NCI-H1436 treated with DMSO at 0.1 percent for 48 hours (cell line): ENCODE measurements at regions not wholly inside any gene's neighbourhood (a gene's known extent, or its start where the extent isn't known, plus 50 kb on each side); places are given as distances from the start of the nearest gene placed in this dataset.
"Not testable (repeated sequence)": the region's sequence is repeated elsewhere in the genome, so short reads cannot be mapped to it uniquely, and the experiment has no call there.

ENCODE experiments used
- DNase-seq: peaks from one replicate; lab custom pipeline; 2025; lab: John Stamatoyannopoulos, UW

GRCh38 chr11:81570669-81571068 lies 1163.0 kb downstream of the FAM181B start:
- no peak for DNase-seq

GRCh38 chr11:81569999-81570398 lies 1163.7 kb downstream of the FAM181B start:
- DNase-seq: no peak

GRCh38 chr11:81568918-81569317 lies 1164.7 kb downstream of the FAM181B start:
- no peak for DNase-seq

GRCh38 chr11:81548123-81548522 lies 1185.5 kb downstream of the FAM181B start:
- DNase-seq: no peak

- not testable (repeated sequence) for DNase-seq
Measured at GRCh38 chr11:81539806-81540205, 1193.9 kb downstream of the FAM181B start.

- no peak for DNase-seq
Measured at GRCh38 chr11:81515566-81515965, 1218.1 kb downstream of the FAM181B start.

GRCh38 chr11:81497202-81497804 lies 1236.4 kb downstream of the FAM181B start:
- no peak for DNase-seq

GRCh38 chr11:81496601-81497000 lies 1237.1 kb downstream of the FAM181B start:
- DNase-seq: no peak

GRCh38 chr11:81495699-81496292 lies 1237.9 kb downstream of the FAM181B start:
- no peak for DNase-seq

GRCh38 chr11:81494431-81494830 lies 1239.2 kb downstream of the FAM181B start:
- no peak for DNase-seq

GRCh38 chr11:81492923-81493445 lies 1240.7 kb downstream of the FAM181B start:
- DNase-seq: no peak

GRCh38 chr11:81487109-81487508 lies 1246.6 kb downstream of the FAM181B start:
- DNase-seq: no peak

GRCh38 chr11:81484196-81484595 lies 1249.5 kb downstream of the FAM181B start:
- no peak for DNase-seq

- DNase-seq: no peak
Measured at GRCh38 chr11:81477277-81477676, 1256.4 kb downstream of the FAM181B start.

GRCh38 chr11:81476345-81476744 lies 1257.3 kb downstream of the FAM181B start:
- no peak for DNase-seq

GRCh38 chr11:81472646-81473045 lies 1261.0 kb downstream of the FAM181B start:
- DNase-seq: no peak

GRCh38 chr11:81470446-81470845 lies 1263.2 kb downstream of the FAM181B start:
- no peak for DNase-seq

GRCh38 chr11:81459766-81460306 lies 1273.8 kb downstream of the FAM181B start:
- no peak for DNase-seq

GRCh38 chr11:81449588-81450156 lies 1284.0 kb downstream of the FAM181B start:
- DNase-seq: no peak

GRCh38 chr11:81444297-81444696 lies 1289.4 kb downstream of the FAM181B start:
- DNase-seq: no peak

- DNase-seq: no peak
Measured at GRCh38 chr11:81432333-81432732, 1301.3 kb downstream of the FAM181B start.

- DNase-seq: no peak
Measured at GRCh38 chr11:81424822-81425221, 1308.8 kb downstream of the FAM181B start.

GRCh38 chr11:81422402-81422801 lies 1311.3 kb downstream of the FAM181B start:
- no peak for DNase-seq
